ENCODE measurements at regions not wholly inside any gene's neighbourhood (a gene's known extent, or its start where the extent isn't known, plus 50 kb on each side); places are given as distances from the start of the nearest gene placed in this dataset.

DNA sequence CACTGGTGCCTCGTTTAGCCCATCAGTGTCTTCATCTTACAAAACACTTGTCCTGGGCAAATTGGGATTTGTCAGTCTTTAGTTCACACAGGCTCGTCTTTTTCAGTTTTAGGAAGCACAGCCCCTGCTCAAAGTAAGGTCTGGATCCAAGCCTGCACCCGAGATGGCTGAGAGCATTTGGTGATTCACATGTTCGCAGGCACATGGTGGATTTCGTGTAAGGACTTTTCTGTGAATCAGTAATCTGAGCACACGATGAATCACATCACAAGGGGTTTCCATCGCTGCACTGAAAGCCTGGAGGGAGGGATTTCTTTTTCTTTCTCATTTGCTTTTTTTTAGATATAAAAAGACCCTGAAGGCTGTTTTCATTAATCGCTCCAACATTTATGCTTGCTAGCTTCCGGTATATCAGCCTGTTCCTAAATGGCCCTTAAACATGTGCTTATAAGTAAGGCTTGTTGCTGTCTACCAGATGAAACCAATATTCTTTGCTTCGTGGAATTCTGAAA, 435.6 kb upstream of the ATP10A start:
- H3K27ac ChIP-seq (ENCODE audit: low read length in 2 of 2) = no peak overlapping the region
- no peak overlapping the region for H3K9ac ChIP-seq (ENCODE audit: low read length)
- no peak overlapping the region for H2AFZ ChIP-seq (ENCODE audit: insufficient read depth, low read depth, low read length, poor library complexity, severe bottlenecking)
- DNase-seq (no peak), ATAC-seq (ENCODE audit: low read depth) (no peak)
- no peaks in the 10 kb centered on the region for H3K36me3 ChIP-seq (replicated peaks in 1 of 2; ENCODE audit: control extremely low read depth in 1 of 2, control insufficient read depth in 1 of 2, extremely low read depth in 1 of 2, insufficient read depth in 2 of 2, low read length in 1 of 2)
- H3K27me3 ChIP-seq (replicated peaks in 1 of 4; ENCODE audit: control extremely low read depth in 1 of 4, control insufficient read depth in 3 of 4, insufficient read depth in 4 of 4, low read length in 3 of 4) = no peaks in the 10 kb centered on the region
- CTCF ChIA-PET = no interaction called here
- Mint-ChIP-seq H3K27me3 (no peaks in the 10 kb centered on the region), H3K4me1 (no peaks in the 10 kb centered on the region), H3K27ac (no peak overlapping the region), H3K9me3 (ENCODE audit: insufficient read depth) (peaks cover 2% of the 10 kb centered on the region), H3K4me3 (no peak overlapping the region)
- no peaks in the 10 kb centered on the region for H3K4me1 ChIP-seq (ENCODE audit: control insufficient read depth in 2 of 2, insufficient read depth in 2 of 2, low read length in 2 of 2)
- H3K4me3 ChIP-seq (ENCODE audit: control extremely low read depth in 1 of 5, extremely low read depth in 1 of 5, insufficient read depth in 1 of 5, low read depth in 2 of 5, low read length in 4 of 5) = no peak overlapping the region
- TF ChIP-seq, protein P1, sequence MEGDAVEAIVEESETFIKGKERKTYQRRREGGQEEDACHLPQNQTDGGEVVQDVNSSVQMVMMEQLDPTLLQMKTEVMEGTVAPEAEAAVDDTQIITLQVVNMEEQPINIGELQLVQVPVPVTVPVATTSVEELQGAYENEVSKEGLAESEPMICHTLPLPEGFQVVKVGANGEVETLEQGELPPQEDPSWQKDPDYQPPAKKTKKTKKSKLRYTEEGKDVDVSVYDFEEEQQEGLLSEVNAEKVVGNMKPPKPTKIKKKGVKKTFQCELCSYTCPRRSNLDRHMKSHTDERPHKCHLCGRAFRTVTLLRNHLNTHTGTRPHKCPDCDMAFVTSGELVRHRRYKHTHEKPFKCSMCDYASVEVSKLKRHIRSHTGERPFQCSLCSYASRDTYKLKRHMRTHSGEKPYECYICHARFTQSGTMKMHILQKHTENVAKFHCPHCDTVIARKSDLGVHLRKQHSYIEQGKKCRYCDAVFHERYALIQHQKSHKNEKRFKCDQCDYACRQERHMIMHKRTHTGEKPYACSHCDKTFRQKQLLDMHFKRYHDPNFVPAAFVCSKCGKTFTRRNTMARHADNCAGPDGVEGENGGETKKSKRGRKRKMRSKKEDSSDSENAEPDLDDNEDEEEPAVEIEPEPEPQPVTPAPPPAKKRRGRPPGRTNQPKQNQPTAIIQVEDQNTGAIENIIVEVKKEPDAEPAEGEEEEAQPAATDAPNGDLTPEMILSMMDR (IDR thresholded peaks at IDR 0.05) = no peak
- no peaks in the 10 kb centered on the region for H3K79me2 ChIP-seq (ENCODE audit: control insufficient read depth, insufficient read depth, low read length)
- WGBS (ENCODE audit: insufficient coverage) = 80% methylated on average over 5 of the region's 10 CpGs
- intact Hi-C loops (cut with micrococcal nuclease) = no loop called here
- no peaks in the 10 kb centered on the region for H4K20me1 ChIP-seq (ENCODE audit: control insufficient read depth, insufficient read depth, low read length, poor library complexity, severe bottlenecking)
- H3K9me3 ChIP-seq (ENCODE audit: control extremely low read depth in 1 of 3, control insufficient read depth in 2 of 3, insufficient read depth in 1 of 3, low read length in 2 of 3) = peaks cover 0 to 15% (median 0%) of the 10 kb centered on the region in 3 donors
- POLR2A ChIA-PET = no interaction called here
- H3K4me2 ChIP-seq (replicated peaks; ENCODE audit: low read depth, low read length, poor library complexity, severe bottlenecking) = no peak overlapping the region

DNA sequence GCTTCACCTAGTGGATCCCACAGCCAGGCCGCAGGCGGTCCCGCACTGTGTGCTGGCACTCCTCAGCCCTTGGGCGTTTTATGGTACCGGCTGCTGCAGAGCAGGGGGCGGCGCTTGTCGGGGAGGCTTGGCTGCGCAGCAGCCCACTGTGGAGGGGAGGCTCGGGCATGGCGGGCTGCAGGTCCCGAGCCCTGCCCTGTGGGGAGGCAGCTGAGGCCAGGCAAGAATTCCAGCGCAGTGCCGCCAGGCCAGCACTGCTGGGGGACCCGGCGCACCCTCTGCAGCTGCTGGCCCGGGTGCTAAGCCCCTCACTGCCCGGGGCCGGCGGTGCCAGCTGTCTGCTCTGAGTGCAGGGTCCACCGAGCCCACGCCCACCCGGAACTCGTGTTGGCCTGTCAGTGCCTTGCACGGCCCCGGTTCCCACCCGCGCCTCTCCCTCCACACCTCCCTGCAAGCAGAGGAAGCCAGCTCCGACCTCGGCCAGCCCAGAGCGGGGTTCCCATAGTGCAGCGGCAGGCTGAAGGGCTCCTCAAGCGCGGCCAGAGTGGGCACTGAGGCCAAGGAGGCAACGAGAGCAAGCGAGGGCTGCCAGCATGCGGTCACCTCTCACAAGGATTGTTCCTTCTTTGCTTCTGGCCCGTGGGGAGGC, 435.0 kb upstream of the ATP10A start:
- Histone ChIP-seq H3K79me2 (ENCODE audit: control insufficient read depth, insufficient read depth, low read length) (no peaks in the 10 kb centered on the region), H3K36me3 (replicated peaks in 1 of 2; ENCODE audit: control extremely low read depth in 1 of 2, control insufficient read depth in 1 of 2, extremely low read depth in 1 of 2, insufficient read depth in 2 of 2, low read length in 1 of 2) (no peaks in the 10 kb centered on the region), H3K4me1 (ENCODE audit: control insufficient read depth in 2 of 2, insufficient read depth in 2 of 2, low read length in 2 of 2) (no peaks in the 10 kb centered on the region), H3K9me3 (ENCODE audit: control extremely low read depth in 1 of 3, control insufficient read depth in 2 of 3, insufficient read depth in 1 of 3, low read length in 2 of 3) (peaks cover 0 to 15% (median 0%) of the 10 kb centered on the region in 3 donors), H3K27me3 (replicated peaks in 1 of 4; ENCODE audit: control extremely low read depth in 1 of 4, control insufficient read depth in 3 of 4, insufficient read depth in 4 of 4, low read length in 3 of 4) (no peaks in the 10 kb centered on the region), H3K4me3 (ENCODE audit: control extremely low read depth in 1 of 5, extremely low read depth in 1 of 5, insufficient read depth in 1 of 5, low read depth in 2 of 5, low read length in 4 of 5) (no peak overlapping the region), H3K4me2 (replicated peaks; ENCODE audit: low read depth, low read length, poor library complexity, severe bottlenecking) (no peak overlapping the region), H3K27ac (ENCODE audit: low read length in 2 of 2) (no peak overlapping the region), H4K20me1 (ENCODE audit: control insufficient read depth, insufficient read depth, low read length, poor library complexity, severe bottlenecking) (no peaks in the 10 kb centered on the region), H2AFZ (ENCODE audit: insufficient read depth, low read depth, low read length, poor library complexity, severe bottlenecking) (no peak overlapping the region), H3K9ac (ENCODE audit: low read length) (no peak overlapping the region)
- Mint-ChIP-seq H3K9me3 (ENCODE audit: insufficient read depth) (no peaks in the 10 kb centered on the region), H3K27ac (no peak overlapping the region), H3K27me3 (no peaks in the 10 kb centered on the region), H3K4me3 (no peak overlapping the region), H3K4me1 (no peaks in the 10 kb centered on the region)
- intact Hi-C loops (cut with micrococcal nuclease) = no loop called here
- WGBS (ENCODE audit: insufficient coverage) = 96% methylated on average over 38 of the region's 38 CpGs
- POLR2A ChIA-PET = no interaction called here
- ATAC-seq (ENCODE audit: low read depth) (no peak), DNase-seq (no peak)
- CTCF ChIA-PET = no interaction called here
- no peak for TF ChIP-seq EZH2 (IDR thresholded peaks at IDR 0.05; ENCODE audit: borderline replicate concordance, insufficient read depth, low read depth, low read length, poor library complexity, severe bottlenecking)
- TF ChIP-seq, protein P1 (IDR thresholded peaks at IDR 0.05) = no peak
